SJSA1 (cell line): ENCODE measurements at regions not wholly inside any gene's neighbourhood (a gene's known extent, or its start where the extent isn't known, plus 50 kb on each side); places are given as distances from the start of the nearest gene placed in this dataset.

Source experiments
- DNase-seq, 2 experiments: peaks; one replicate each; pipeline ENCODE4 v3.0.0-alpha.2; 2015 to 2020; ENCODE audit warnings: low spot score in 2 of 2, low read depth in 1 of 2
- H3K27ac ChIP-seq: fragments of 250-450 bp; sonication (Bioruptor Pico); 2 replicates; pipeline ENCODE4 v1.5.1; 2020; ENCODE audit warnings: mild to moderate bottlenecking, moderate library complexity
- H3K27me3 ChIP-seq: fragments of 250-450 bp; sonication (Bioruptor Pico); replicated peaks from 2 replicates; pipeline ENCODE4 v1.5.1; 2020; ENCODE audit warnings: mild to moderate bottlenecking, moderate library complexity
- H3K36me3 ChIP-seq: fragments of 250-450 bp; sonication (Bioruptor Pico); 2 replicates; pipeline ENCODE4 v1.5.1; 2020; ENCODE audit warnings: mild to moderate bottlenecking
- H3K4me1 ChIP-seq: fragments of 250-450 bp; sonication (Bioruptor Pico); replicated peaks from 2 replicates; pipeline ENCODE4 v1.6.1; 2021; ENCODE audit warnings: mild to moderate bottlenecking
- H3K4me3 ChIP-seq: fragments of 250-450 bp; sonication (Bioruptor Pico); 2 replicates; pipeline ENCODE4 v1.5.1; 2020; ENCODE audit warnings: mild to moderate bottlenecking
- H3K9me3 ChIP-seq: fragments of 250-450 bp; sonication (Bioruptor Pico); replicated peaks from 2 replicates; pipeline ENCODE4 v1.5.1; 2020; ENCODE audit warnings: mild to moderate bottlenecking

DNA sequence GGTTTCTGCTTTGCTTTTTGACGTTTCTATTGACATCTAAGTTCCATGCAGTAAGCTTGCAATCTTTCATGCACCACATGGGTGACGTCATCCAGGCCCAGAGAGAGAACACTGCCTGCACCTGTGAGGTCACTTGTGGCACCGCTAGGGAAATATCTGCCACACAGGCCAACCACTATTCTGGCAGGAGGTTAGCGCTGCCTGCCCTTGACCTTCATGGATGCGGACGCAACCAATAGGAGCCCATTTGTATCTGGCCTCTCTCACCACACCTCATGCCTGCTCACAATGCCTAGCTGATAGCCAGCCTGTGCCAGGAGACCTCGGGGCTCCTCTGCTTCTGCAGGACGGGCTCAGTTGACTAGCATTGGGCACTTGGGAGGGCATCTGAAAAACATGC lies 55.8 kb upstream of the PRR23E start:
- DNase-seq: no peak
- no peaks in the 10 kb centered on the region for H3K4me1 ChIP-seq
- no peak overlapping the region for H3K27ac ChIP-seq
- peaks cover 36% of the 10 kb centered on the region for H3K27me3 ChIP-seq
- no peaks in the 10 kb centered on the region for H3K36me3 ChIP-seq
- H3K4me3 ChIP-seq: no peak overlapping the region
- no peaks in the 10 kb centered on the region for H3K9me3 ChIP-seq

DNA sequence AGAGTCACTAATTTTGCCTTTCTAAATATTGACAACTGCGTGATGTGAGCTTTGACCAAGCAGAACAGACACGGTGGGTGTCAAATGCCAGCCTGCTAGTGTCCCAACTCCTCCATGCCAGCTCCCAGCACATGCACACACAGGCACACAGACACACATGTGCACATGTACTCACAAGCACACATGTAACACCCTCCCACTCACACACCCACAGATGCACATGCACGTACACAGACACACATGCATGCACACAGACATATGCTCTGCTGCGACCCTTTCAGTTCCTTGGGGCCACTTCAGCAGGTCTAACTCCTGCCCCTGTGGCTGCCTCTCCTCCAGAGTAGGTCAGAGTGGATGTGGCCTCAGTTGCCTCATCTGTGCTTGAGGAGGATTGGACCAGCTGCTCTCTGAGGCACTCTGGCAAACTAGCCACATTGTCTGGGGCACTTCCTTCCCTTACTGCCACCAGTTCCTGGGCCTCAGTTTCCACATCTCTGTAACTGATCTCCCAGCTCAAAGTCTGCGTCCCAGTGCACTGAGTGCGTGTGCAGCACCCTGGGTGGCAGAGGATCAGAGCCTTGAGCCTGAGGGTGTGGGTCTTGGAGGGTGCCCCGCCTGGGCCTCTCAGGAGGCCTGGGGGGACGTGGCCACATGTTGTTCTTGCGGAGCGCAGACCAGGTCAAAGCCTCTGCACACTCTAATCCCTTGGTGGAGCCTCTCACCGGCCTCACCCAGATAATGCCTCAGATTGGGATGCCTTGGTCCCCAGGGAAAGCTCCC lies 55.0 kb upstream of the PRR23E start:
- Histone ChIP-seq H3K4me3 (no peak overlapping the region), H3K27ac (no peak overlapping the region), H3K4me1 (no peaks in the 10 kb centered on the region), H3K36me3 (no peaks in the 10 kb centered on the region), H3K27me3 (peaks cover 36% of the 10 kb centered on the region), H3K9me3 (no peaks in the 10 kb centered on the region)
- DNase-seq: no peak

DNA sequence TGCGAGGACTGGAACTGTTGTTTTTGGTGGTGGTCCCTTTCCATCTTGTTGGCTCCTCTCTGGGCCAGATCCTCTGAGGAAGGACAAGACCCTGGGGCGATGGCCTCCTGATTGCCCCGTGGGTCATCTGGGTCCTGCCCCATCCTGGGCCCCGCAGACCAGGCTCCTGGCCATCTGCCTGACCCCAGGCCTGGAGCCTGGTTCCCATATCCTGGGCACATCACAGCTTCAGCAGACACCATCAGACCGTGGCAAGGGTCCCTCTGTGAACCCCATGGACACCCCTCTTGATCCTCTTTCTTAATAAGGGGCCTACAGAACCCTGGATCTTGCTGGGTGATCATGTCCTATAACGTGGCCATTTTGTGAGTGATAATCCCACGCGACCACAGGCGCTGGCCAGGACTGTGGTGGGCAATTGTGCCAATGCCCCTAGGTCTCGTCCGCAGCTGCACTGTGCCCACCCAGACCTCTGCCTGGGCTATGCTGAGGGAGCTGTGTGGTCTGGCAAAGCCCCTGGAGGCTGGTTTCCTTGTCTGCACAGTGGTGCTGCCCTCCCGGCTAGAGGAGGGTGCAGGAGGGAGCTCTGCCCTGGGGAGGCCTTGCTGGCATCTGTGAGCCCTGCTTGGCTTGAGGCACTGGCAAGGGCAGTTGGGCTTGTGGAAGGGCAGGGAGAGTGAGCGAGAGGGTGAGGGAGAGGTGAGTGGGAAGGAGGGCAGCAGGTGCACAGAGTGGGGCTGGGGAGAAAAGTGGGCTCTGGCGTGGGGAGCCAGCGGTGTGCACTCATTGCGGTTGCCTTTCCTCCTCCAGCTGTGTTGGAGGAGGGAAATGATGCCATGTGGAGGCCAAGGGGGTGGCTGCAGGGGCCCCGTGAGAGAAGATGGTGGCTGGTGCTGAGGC lies 53.1 kb upstream of the PRR23E start:
- H3K4me3 ChIP-seq: no peak overlapping the region
- H3K9me3 ChIP-seq: no peaks in the 10 kb centered on the region; the same call in 1 of the 2 replicates
- H3K27me3 ChIP-seq: peaks cover 20% of the 10 kb centered on the region
- no peak overlapping the region for H3K27ac ChIP-seq
- DNase-seq: no peak
- no peaks in the 10 kb centered on the region for H3K4me1 ChIP-seq
- H3K36me3 ChIP-seq: no peaks in the 10 kb centered on the region

- no peaks in the 10 kb centered on the region; the same call in 1 of the 2 replicates for H3K9me3 ChIP-seq
- H3K27ac ChIP-seq: no peak overlapping the region
- DNase-seq: no peak
- no peaks in the 10 kb centered on the region for H3K4me1 ChIP-seq
- H3K27me3 ChIP-seq: peaks cover 10% of the 10 kb centered on the region
- H3K4me3 ChIP-seq: no peak overlapping the region
- no peaks in the 10 kb centered on the region for H3K36me3 ChIP-seq
Measured at GRCh38 chr3:127140501-127141460, 52.1 kb upstream of the PRR23E start.

DNA sequence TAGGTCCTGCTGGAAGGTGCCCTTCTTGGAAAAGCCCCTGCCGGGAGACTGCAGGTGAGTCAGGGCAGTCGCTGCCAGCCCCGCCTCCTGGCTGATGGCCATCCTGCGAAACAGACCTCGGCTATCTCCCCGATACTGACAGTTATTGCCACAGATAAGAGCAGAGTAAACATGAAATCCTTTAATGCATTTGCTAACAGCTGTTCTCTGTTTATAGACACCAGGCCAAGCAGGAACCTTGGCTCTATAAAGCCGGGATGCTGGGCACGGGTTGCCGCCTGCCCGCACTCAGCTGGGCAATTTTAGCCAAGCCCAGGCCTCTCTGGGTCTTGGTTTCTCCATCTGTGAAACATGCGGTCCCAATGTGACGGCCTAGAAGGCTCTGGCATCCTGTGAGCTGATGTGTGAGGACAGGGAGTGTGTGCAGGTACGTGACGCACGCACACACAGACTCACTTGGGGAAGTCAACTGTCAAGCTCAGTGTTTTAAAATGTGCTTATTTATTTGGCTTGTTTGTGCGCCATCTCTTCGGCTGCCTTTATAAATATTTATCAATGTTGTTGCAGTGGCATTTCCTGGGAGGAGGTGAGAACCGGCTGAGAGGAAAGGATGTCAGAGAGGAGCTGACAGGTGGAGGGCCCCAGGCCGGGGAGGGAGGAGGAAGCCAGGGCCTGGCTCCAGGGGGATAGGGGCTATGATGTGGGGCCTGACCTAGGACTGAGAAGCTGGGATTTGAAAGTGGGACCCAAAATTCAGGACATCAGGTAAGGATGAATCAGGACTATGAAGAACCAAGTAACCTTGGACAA lies 50.8 kb upstream of the PRR23E start:
- H3K36me3 ChIP-seq: no peaks in the 10 kb centered on the region
- H3K9me3 ChIP-seq: no peaks in the 10 kb centered on the region; the same call in 1 of the 2 replicates
- no peak for DNase-seq
- no peaks in the 10 kb centered on the region; the same call in 1 of the 2 replicates for H3K27me3 ChIP-seq
- H3K4me1 ChIP-seq: no peaks in the 10 kb centered on the region
- H3K27ac ChIP-seq: no peak overlapping the region
- H3K4me3 ChIP-seq: no peak overlapping the region
